ENCODE measurements at regions not wholly inside any gene's neighbourhood (a gene's known extent, or its start where the extent isn't known, plus 50 kb on each side); places are given as distances from the start of the nearest gene placed in this dataset.

DNA sequence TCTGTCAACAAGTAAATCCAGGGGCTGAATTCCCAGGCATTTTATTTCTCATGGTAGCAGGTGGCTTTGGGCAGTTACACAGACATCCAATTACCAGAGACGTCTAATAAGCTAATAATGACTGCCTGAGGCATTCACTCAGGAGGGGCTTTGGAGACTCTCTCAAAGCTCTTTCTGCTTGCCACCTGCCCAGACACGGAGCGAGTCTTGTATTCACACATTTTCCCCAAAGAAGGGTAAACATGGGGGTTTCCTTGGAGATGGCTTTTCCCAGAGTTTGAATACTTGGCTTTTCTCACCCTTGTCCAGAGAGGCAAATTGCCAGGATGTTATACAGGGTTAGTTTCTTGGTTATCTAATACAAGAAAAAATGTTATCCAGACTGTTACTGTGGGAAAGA, 132.6 kb downstream of the DIPK2A start:
- Histone ChIP-seq H3K27ac (ENCODE audit: low read depth, low read length, poor library complexity, severe bottlenecking) (no peak overlapping the region), H3K27me3 (replicated peaks; ENCODE audit: insufficient read depth, low read depth, low read length, poor library complexity) (no peaks in the 10 kb centered on the region), H3K4me3 (ENCODE audit: low read depth, low read length, poor library complexity, severe bottlenecking) (no peak overlapping the region), H3K9me3 (ENCODE audit: low read depth, low read length, poor library complexity, severe bottlenecking) (no peaks in the 10 kb centered on the region), H3K36me3 (ENCODE audit: insufficient read depth, low read length, poor library complexity, severe bottlenecking) (no peaks in the 10 kb centered on the region), H3K4me1 (ENCODE audit: insufficient read depth, low read length, poor library complexity, severe bottlenecking) (no peaks in the 10 kb centered on the region)
- DNase-seq (ENCODE audit: low spot score): no peak
- intact Hi-C loops (cut with micrococcal nuclease; ENCODE audit: unreplicated experiment): no loop called here
- TF ChIP-seq, protein P1, sequence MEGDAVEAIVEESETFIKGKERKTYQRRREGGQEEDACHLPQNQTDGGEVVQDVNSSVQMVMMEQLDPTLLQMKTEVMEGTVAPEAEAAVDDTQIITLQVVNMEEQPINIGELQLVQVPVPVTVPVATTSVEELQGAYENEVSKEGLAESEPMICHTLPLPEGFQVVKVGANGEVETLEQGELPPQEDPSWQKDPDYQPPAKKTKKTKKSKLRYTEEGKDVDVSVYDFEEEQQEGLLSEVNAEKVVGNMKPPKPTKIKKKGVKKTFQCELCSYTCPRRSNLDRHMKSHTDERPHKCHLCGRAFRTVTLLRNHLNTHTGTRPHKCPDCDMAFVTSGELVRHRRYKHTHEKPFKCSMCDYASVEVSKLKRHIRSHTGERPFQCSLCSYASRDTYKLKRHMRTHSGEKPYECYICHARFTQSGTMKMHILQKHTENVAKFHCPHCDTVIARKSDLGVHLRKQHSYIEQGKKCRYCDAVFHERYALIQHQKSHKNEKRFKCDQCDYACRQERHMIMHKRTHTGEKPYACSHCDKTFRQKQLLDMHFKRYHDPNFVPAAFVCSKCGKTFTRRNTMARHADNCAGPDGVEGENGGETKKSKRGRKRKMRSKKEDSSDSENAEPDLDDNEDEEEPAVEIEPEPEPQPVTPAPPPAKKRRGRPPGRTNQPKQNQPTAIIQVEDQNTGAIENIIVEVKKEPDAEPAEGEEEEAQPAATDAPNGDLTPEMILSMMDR (conservative IDR thresholded peaks at IDR 0.05; ENCODE audit: low read depth, low read length): no peak
- no peak for TF ChIP-seq EZH2 (IDR thresholded peaks at IDR 0.05; ENCODE audit: borderline replicate concordance, low read depth, low read length, poor library complexity, severe bottlenecking)
- ChIA-PET POLR2A (ENCODE audit: low non-redundant PET) (no interaction called here), CTCF (no interaction called here)
- BruUV-seq (replicated peaks): no TSS peak

DNA sequence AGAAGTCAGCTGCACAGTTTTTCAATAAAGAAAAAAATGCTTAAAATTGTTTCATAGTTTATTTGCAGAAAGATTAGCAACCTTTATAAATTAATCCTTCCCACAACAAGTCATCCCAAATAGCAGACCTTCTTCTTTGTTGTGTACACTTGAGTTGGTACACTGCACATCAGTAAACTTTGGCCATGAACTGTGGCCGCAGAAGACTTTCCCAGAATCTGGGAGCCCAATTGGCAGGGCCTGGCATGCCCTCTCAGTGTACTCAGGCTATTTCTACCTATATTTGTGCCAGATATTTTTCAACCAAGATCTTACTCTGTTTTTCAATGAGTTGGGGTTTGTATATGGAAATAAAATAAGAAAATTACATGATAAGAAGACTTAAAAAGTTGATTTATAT, 133.1 kb downstream of the DIPK2A start:
- no peak overlapping the region for H3K4me3 ChIP-seq (ENCODE audit: low read depth, low read length, poor library complexity, severe bottlenecking)
- ChIA-PET CTCF (no interaction called here), POLR2A (ENCODE audit: low non-redundant PET) (no interaction called here)
- intact Hi-C loops (cut with micrococcal nuclease; ENCODE audit: unreplicated experiment): no loop called here
- H3K36me3 ChIP-seq (ENCODE audit: insufficient read depth, low read length, poor library complexity, severe bottlenecking): no peaks in the 10 kb centered on the region
- no peak for DNase-seq (ENCODE audit: low spot score)
- H3K4me1 ChIP-seq (ENCODE audit: insufficient read depth, low read length, poor library complexity, severe bottlenecking): no peaks in the 10 kb centered on the region
- H3K27me3 ChIP-seq (replicated peaks; ENCODE audit: insufficient read depth, low read depth, low read length, poor library complexity): no peaks in the 10 kb centered on the region
- H3K27ac ChIP-seq (ENCODE audit: low read depth, low read length, poor library complexity, severe bottlenecking): no peak overlapping the region
- no TSS peak for BruUV-seq (replicated peaks)
- TF ChIP-seq, protein P1 (conservative IDR thresholded peaks at IDR 0.05; ENCODE audit: low read depth, low read length): no peak
- no peak for TF ChIP-seq EZH2 (IDR thresholded peaks at IDR 0.05; ENCODE audit: borderline replicate concordance, low read depth, low read length, poor library complexity, severe bottlenecking)
- no peaks in the 10 kb centered on the region for H3K9me3 ChIP-seq (ENCODE audit: low read depth, low read length, poor library complexity, severe bottlenecking)

DNA sequence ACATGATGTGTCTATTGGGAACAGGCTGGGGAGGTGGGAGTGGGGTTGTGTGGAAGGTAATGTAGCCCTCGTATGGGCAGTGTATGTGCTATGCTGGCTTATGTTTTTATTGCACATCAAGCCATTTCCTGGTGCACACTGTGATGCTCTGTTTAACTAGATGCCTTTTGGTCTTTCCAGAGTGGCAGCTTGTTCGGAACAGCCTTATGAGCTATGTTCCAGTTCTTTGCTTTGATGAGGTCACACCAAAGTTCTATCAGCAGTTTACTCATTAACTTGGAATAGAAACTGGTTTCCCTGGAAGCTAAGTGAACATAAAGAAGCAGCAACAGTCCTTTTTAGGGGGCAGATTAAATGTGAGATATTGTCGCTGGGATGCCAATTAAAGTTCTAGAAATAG, 133.9 kb downstream of the DIPK2A start:
- no peaks in the 10 kb centered on the region for H3K4me1 ChIP-seq (ENCODE audit: insufficient read depth, low read length, poor library complexity, severe bottlenecking)
- no peaks in the 10 kb centered on the region for H3K9me3 ChIP-seq (ENCODE audit: low read depth, low read length, poor library complexity, severe bottlenecking)
- TF ChIP-seq, protein P1 (conservative IDR thresholded peaks at IDR 0.05; ENCODE audit: low read depth, low read length): no peak
- TF ChIP-seq EZH2 (IDR thresholded peaks at IDR 0.05; ENCODE audit: borderline replicate concordance, low read depth, low read length, poor library complexity, severe bottlenecking): no peak
- no peak for DNase-seq (ENCODE audit: low spot score)
- H3K27me3 ChIP-seq (replicated peaks; ENCODE audit: insufficient read depth, low read depth, low read length, poor library complexity): no peaks in the 10 kb centered on the region
- no peaks in the 10 kb centered on the region for H3K36me3 ChIP-seq (ENCODE audit: insufficient read depth, low read length, poor library complexity, severe bottlenecking)
- no TSS peak for BruUV-seq (replicated peaks)
- intact Hi-C loops (cut with micrococcal nuclease; ENCODE audit: unreplicated experiment): no loop called here
- H3K27ac ChIP-seq (ENCODE audit: low read depth, low read length, poor library complexity, severe bottlenecking): no peak overlapping the region
- CTCF ChIA-PET: no interaction called here
- no peak overlapping the region for H3K4me3 ChIP-seq (ENCODE audit: low read depth, low read length, poor library complexity, severe bottlenecking)
- POLR2A ChIA-PET (ENCODE audit: low non-redundant PET): no interaction called here

Measured in A673 (cell line).